Right renal pelvis (tissue), 4 donors: ENCODE measurements at regions not wholly inside any gene's neighbourhood (a gene's known extent, or its start where the extent isn't known, plus 50 kb on each side); places are given as distances from the start of the nearest gene placed in this dataset.

Experiments
- DNase-seq, 4 donors: peaks; one replicate each; pipeline ENCODE4 v3.0.0-alpha.2; 2013; ENCODE audit warnings: low read depth in 4 of 4, low spot score in 3 of 4, missing footprints in 1 of 4

DNA sequence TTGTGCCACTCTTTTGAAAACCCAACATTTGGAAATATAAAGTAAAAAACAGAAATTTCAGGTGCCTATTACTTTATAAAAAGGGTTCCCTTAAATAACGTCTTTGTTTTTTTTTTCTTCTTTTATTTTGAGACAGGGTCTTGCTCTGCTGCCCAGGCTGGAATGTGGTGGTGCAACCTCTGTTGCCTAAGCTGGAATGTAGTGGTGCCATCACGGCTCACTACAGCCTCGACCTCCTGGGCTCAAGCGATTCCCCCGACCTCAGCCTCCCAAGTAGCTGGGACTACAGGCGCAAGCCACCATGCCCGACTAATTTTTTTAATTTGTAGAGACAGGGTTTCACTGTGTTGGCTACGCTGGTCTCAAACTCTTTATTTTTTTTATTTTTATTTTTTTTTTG, 110.2 kb upstream of the HNRNPU start:
- DNase-seq = no peak

DNA sequence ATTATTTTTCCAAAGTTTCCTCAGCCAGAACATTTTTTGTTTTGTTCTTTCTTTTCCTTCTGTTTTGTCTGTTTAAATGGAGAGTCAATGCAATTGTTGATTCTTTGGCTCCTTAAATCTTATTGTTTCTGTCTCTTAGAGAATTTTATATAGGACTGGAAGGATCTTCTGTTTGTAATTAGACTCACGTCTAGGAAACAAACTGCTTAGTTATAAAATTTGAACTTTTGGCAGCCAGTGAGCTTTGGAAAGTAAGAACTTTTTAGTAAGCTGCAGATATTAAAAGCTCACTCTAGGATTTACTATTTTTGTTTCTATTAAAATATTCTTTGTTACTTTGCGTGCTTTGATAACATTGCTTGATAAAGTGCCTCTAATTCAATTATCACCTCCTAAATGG, 109.8 kb upstream of the HNRNPU start:
- DNase-seq = no peak

DNA sequence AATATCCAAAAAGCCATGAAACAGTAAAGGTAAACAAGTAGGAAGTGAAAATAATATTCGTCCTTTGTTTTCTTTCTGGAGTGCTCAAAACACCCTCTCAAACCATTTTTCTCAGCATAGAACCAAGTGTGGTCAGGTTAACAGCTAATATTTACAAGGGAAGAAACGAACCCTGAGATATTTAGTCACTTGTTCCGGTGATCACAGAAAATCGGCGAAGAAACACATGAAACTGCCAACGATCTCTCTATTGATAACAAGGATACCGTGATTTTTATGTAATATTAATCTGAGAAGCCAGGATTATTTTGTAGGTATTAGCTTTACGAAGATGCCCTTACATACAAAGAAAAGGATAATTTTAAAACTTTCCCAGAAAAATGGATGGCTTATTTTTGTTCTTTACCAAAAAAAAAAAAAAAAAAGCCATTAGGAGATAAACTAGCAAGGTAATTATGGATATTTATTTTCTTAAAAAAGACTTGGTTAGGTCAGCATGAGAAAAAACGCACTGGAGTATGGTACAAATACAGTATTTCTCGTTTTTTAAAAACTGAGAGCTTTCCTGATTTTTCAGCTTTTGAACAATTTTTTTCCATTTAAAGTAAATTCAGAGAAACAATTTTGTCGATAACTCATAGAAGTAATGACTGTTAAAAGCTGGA, 107.3 kb upstream of the HNRNPU start:
- DNase-seq = peak in 1 of 4 donors; percentile 49

DNA sequence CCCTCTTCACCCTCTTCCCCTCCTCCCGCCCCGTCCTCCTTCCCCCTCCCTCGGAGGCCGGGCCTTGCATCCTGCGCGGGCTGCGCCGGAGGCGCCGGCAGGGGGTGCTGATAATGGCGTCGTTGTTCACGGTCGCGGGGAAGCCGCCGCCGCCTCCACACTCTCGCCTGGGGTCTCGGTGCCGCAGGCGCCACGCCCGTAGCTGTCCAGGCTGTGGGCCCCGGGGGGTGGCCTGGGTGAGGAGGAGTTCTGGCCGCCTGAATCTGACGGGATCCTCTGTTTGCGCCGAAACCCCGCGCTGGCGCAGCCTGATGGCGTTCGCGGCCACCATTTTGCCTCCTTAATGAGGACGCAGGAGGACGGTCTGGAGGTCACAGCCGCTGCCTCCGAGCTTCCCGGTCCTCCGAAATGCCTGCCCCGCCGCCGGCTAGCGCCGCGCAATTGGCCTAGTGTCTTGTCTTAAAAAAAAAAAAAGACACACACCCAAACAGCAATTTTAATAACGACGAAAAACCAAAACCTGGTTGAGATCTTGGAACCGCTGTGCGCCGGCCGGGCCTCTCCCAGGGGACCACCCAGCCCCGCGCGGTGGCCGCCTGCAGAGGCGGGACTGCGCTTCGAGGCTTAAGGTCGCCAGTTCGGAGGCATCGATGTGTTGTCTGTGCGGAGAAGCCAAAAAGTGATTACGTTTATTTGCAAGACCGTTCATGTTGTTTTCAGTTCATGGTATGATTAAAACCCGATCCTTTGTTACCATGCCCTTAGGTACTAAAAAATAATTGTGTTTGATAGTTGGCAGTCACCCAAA, 106.6 kb upstream of the HNRNPU start:
- peak; percentile 94 to 96 (median 94) for DNase-seq

DNA sequence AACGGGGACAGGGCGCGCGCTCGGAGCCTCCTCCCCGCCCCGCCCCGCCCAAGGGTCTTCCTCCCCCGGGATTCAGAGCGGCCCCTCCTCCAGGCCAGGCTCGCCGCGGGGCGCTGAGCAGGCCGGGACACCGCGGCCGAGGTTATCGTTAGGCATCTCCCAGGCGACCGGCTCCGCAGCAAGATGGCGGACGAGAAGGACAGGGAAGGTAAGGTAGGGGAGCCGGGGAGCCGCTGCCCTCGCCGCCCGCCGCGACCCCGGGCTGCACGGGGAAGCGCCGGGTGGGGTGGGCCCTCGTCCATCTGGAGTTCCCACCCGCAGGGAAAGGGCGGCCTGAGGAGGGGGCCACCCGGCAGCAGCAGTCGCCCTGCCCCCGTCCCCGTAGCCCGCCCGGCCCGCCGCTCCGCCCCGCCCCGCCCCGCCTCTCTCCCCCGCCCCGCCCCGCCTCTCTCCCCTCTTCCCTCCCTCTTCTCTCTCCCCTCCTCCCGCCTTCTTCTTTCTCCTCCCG, 105.9 kb upstream of the HNRNPU start:
- DNase-seq = peak; percentile 47 to 80 (median 64)

DNA sequence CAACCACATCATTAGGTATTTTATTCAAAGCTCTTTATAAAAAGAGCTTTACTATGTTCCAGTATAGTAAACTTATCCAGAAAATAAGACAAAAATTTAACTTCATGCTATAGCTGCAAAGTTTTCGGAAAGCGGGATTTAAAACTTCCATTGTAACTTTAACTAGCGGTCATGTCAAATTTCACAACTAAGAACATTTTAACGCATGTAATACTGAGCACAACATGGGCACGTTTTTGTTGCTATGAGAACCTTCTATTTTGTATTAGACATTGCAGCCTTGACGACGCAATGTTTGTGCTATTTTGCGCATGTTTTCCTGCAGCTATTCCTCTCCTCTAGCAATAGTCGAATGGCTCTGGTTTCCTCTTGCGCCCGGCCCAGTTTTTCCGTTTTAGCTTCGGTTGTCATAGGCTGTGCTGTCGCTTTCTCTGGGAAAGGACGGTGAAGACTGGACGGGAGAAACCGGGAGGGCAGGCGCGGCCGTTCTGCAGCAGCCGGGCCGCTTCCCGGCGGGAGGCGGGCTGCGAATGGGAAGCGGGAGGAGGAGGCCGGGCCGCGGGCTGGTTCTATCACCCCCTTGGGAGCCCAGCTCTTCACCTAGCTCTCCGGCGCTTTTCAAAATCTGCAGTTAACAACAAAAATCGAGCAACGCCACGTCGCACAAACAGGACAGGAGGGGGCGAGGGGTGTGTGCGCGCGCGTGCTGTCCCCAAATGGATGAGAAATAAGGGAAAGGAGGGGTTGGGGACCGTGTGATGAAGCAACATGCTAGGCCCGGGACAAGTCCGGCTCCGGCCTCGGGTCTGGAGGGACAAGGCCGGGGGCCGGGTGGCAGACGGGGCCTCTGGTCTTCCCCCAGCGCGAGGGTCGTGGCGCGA, 105.3 kb upstream of the HNRNPU start:
- peak; percentile 74 to 83 (median 80) for DNase-seq

DNA sequence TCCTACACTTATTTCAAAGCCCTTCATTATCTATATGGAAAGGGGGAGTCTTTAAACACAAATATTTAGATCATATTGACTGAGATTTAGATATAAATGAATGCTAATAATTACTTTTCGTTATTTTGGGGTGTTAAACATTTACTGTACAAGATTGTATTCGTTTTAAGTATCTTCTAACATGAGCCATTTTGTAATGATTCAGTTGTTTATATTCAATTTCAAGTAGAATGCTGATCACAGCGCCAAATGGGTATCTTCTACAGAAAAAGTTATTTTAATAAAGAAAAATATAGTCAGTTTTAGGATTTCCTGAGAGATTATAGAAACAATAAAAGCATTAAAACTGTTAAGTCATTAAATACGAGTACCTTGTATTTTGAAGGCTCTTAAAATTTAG, 104.5 kb upstream of the HNRNPU start:
- no peak for DNase-seq

DNA sequence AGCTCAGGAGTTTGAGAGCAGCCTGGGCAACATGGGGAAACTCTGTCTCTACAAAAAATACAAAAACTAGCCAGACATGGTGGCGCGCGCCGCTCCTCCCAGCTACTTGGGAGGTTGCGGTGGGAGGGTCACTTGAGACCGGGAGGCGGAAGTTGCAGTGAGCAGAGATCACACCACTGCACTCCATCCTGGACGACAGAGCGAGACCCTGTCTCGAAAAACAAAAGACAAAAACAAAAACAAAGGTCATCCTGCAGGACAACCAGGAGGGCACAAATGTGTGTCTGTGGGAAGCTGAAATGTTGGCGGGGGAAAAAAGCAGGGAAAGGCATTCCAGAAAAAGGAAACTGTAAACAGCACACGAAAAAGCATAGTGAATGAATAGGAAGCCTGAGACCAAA, 104.1 kb upstream of the HNRNPU start:
- peak in 1 of 4 donors; percentile 17 for DNase-seq

DNA sequence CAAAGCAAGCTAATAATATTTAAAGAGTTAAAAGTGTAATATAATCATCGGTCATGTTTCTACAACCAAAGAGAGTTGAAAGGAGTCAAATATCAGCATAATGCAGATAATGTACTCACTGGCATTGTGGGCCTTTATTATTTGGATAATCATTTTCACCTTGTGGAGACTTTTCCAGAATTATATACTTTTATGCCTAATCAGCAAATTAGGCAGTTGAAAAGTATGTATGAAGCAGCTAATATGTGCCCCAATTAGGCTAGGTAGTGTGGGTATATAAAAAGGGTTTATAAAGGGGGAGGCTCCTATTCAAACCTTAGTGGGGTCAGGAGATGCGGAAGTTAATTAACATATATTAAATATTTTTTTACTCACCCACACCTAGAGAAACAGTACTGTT, 102.8 kb upstream of the HNRNPU start:
- no peak for DNase-seq

DNA sequence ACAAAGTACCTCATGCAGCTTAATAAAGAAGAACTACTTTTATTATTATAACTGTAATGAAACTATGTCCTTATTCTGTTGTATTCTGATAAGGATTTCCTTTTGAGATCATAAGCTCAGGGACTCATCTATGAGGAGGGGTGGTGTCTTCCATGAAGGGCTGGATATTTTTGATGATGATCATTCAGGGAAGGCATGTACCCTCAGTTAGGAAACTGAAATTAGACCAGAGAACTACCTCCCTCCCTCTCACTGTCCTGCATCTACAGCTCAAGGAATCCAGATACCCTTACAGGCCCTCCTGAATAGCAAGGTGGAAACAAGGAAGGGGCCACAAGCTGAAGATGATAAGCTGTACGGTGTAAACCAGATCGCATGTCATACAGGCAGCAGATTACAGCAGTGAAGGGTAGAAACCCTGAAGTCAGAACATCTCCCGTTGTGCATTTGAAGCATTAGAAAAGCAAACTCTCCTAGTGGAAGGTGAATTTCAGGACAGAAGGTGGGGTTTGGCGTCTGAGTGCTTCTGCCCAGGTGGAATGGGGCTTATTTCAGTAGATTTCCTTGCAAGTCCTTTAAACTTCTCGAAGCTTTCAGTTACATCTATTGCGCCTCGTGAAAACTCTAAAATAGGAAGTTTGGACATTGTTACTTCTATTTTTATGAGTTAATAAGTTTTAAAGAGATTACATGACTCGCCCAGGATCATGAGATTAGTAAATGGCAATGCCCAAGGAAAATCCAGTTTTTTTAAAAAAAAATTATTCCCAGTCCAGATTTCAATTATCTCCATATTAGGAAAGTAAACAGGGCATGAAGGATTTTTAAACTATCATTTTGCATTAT, 101.1 kb upstream of the HNRNPU start:
- no peak for DNase-seq

DNA sequence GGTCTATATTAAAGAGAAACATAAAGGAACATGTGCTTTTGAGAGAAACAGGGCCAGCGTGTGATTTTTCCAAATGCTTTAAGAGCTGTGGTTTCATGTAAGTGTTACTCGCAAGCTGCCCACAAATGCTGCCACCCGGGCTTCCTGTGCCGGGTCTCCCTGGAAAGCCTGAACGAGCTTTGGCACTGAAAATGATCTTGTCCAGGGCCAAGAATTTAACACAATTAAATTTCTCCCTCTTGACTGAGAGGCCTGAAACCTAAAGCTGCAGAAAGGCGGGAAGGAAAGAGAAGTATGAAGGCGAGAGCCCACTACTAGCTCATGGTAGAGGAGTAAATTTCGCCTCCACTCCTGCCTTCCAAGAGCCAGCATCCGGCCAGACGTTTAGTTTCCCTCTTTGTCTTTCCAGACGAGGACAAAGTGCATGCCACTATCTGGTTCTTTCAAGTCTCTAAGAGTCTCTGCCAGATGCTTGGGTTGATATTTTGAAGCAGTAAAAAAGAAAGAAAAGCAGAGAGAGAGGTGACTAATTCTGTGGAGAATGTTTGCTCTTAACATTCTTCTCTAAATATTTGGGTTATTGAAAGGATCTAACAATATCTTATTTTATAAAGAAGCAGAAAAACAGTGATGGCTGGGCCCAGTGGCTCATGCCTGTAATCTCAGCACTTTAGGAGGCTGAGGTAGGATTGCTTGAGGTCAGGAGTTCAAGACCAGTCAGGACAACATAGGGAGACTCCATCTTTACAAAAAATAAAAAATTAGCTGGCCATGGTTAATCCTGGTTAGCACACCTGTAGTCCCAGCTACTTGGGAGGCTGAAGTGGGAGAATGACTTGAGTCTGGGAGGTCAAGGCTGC, 100.0 kb upstream of the HNRNPU start:
- no peak for DNase-seq

DNA sequence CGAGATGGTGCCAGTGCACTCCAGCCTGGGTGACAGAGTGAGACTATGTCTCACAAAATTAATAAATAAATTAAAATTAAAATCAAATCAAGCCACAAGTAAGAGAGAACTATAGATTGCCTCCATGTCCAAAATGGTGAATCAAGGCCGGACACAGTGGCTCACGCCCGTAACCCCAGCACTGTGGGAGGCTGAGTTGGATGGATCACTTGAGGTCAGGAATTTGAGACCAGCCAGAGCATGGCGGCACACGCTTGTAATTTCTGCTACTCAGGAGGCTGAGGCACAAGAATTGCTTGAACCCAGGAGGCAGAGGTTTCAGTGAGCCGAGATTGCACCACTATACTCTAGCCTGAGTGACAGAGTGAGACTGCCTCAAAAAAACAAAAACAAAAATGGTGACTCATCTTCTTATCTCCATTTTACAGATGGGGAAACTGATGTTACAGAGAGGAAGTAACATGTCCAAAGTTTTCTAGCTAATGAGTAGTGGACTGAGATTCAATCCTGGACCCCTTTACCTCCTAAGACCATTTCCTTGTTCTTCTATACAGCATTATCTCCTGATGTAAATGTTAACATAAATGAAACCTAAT, 99.0 kb upstream of the HNRNPU start:
- no peak for DNase-seq

DNA sequence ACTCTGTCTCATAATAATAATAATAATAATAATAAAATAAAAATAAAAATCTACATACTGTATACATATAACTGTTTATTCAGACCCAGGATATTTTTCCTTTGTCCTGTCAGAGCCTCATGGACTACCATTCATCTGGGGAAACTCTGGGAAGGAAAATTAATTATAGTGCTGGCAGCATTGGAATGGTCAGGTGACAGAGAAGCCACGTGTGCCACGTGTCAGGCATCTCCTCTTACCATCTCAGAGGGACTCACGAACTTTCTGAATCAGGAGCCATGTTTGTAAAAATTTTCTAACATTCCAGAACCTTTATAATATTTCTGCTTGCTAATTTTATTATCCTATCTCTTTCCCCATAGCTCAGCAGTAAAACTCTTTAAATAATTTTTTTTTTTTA, 97.8 kb upstream of the HNRNPU start:
- DNase-seq = no peak

DNA sequence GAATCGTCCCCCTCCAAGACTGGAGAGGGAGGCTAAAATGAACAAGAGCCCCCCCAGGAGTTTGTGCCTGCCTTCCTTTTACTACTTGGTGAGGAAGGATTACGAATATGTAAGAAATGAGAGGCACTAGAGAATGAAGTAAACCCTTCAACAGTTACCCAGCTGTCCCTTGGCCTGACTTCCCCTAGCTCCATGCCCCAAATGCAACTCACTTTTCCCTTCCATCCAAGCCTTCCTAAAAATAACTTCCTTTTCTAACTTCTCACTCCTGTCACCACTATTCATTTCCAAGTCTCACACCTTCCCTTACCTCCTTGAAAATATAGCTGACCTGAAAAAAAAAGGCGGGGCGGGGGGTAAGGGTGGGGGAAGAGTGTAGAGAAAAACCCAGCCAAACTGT, 96.6 kb upstream of the HNRNPU start:
- DNase-seq = no peak

DNA sequence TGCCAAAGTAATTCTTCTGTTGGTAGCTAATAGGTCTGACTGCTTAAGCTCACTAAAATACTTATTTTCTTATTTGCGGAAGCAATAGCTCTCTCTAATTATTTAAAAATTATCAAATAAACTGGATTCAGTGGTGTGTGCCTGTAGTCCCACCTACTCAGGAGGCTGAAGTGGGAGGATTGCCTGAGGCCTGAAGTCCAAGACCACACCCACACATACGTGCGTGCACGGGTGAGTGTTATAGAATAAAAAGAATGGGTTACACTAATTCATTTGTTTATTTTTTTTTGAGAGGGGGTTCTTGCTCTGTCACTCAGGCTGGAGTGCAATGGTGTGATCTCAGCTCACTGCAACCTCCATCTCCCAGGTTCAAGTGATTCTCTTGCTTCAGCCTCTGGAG, 94.2 kb upstream of the HNRNPU start:
- no peak for DNase-seq

DNA sequence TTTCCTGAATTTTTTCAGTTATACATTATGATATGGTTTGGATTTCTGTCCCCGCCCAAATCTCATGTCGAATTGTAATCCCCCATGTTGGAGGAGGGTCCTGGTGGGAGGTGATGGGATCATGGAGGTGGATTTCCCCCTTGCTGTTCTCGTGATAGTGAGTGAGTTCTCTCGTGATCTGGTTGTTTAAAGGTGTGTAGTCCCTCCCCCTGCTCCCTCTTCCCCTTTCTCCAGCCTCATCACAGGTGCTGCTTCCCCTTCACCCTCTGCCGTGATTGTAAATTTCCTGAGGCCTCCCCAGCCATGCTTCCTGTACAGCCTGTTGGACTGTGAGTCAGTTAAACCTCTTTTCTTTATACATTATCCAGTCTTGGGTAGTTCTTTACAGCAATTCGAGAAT, 93.2 kb upstream of the HNRNPU start:
- no peak for DNase-seq

DNA sequence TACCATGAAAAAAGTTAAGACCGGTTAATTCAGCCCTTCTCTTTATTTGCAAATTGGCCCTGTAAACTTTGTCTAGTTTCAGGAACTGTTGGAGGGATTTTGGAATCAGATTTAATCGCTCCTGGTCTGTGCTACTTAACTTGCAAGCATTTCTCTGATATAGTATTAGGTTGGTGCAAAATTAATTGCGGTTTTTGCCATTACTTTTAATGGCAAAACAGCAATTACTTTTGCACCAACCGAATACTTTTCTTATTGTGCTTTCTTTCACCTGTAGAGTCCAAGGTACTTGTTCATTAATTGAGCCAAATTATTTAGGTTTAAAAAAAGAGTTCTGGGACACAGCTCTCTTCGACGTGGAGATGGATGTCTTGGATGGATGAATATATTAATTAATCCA, 92.8 kb upstream of the HNRNPU start:
- DNase-seq = no peak

DNA sequence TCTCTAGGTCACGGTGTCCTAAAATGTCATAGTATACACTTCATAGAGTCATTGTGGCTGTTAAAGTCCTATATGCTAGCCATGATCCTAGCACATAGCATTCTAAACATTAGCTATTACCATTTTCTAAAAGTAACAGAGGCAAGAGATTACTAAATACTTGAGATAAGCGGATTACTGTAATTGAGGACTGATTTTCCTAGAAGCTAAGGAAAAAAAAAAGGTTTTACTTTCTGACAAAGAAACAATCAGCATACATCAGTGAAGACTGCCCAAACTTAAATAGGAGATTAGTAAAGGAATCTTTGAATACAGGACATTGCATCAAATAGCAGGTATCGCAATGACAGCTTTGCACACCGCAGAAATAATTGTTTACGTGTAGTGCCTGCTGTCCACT, 91.3 kb upstream of the HNRNPU start:
- DNase-seq = no peak

DNA sequence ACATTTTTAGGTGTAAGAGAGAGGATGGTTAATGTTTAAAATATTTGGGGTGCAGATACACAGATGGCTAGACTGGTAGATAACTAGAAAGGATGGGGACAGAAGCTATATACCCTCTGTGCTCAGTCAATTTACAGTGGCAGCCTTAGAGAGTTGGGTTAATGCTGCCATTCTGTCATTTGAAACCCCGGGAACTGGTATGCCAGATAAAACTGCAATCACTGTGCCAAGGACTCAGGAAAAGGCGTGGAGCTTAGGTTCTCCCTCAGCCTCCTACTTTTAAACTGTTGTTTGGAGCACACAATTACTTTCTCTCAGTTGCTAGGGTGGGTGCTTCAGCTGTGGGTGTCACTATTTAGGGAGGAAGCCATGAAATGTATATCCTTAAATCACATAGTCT, 90.0 kb upstream of the HNRNPU start:
- no peak for DNase-seq
